ENCODE measurements at regions not wholly inside any gene's neighbourhood (a gene's known extent, or its start where the extent isn't known, plus 50 kb on each side); places are given as distances from the start of the nearest gene placed in this dataset.

DNA sequence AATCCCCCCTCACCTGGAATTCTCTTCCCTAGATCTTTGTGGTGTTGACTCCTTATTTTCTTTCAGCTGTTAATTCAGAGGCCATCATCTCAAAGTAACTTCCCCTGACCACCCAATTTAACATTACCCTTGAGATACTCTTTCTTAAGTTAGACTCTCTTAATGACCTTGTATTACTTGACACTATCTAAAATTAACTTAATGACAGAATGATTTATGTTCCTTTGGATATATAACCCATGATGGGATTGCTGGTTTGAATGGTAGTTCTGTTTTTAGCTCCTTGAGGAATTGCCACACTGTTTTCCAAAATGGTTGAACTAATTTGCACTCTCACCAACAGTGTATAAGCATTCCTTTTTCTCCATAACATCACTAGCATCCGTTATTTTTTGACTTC is 298.0 kb downstream of the NNT start (continued):
- TF ChIP-seq ZNF184 (tag by site-specific recombination; IDR thresholded peaks at IDR 0.05), result no peak
- TF ChIP-seq, protein P1, sequence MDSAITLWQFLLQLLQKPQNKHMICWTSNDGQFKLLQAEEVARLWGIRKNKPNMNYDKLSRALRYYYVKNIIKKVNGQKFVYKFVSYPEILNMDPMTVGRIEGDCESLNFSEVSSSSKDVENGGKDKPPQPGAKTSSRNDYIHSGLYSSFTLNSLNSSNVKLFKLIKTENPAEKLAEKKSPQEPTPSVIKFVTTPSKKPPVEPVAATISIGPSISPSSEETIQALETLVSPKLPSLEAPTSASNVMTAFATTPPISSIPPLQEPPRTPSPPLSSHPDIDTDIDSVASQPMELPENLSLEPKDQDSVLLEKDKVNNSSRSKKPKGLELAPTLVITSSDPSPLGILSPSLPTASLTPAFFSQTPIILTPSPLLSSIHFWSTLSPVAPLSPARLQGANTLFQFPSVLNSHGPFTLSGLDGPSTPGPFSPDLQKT (IDR thresholded peaks at IDR 0.05; ENCODE audit: borderline replicate concordance, low read depth, low read length), result no peak
- TF ChIP-seq, protein P2, sequence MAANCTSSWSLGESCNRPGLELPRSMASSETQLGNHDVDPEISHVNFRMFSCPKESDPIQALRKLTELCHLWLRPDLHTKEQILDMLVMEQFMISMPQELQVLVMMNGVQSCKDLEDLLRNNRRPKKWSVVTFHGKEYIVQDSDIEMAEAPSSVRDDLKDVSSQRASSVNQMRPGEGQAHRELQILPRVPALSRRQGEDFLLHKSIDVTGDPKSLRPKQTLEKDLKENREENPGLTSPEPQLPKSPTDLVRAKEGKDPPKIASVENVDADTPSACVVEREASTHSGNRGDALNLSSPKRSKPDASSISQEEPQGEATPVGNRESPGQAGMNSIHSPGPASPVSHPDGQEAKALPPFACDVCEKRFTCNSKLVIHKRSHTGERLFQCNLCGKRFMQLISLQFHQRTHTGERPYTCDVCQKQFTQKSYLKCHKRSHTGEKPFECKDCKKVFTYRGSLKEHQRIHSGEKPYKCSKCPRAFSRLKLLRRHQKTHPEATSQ (tag by site-specific recombination; IDR thresholded peaks at IDR 0.05), result no peak
- TF ChIP-seq ZNF274 (IDR thresholded peaks at IDR 0.05; ENCODE audit: low read length), result no peak
- TF ChIP-seq ZNF274 (tag by site-specific recombination; IDR thresholded peaks at IDR 0.05; ENCODE audit: borderline replicate concordance), result no peak

DNA sequence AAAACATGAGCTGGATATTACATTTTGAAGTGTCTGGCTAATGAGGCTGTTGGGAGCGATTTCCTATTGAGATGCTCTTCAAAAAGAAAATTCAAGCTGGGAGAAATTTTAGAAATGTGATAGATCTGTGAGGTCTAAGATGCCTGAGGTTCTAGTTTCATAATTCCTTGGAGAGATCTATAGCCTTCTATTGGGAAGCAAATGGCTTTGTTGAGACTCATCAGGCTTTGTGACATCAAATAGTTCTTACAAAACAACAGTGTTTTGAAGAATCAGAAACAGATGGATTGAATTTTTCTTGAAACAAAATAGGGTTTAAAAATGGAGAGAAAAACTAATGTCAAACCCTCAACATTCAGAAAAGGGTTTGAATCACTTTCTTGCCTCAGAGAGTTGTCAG is 292.9 kb downstream of the NNT start:
- TF ChIP-seq ZNF211 (tag by site-specific recombination; IDR thresholded peaks at IDR 0.05; ENCODE audit: low read depth) (no peak), ZNF529 (tag by site-specific recombination; IDR thresholded peaks at IDR 0.05; ENCODE audit: insufficient replicate concordance) (no peak), ZNF175 (tag by site-specific recombination; IDR thresholded peaks at IDR 0.05) (no peak), ZNF837 (tag by site-specific recombination; IDR thresholded peaks at IDR 0.05) (no peak), SCRT2 (tag by site-specific recombination; IDR thresholded peaks at IDR 0.05) (no peak), ZNF266 (tag by site-specific recombination; IDR thresholded peaks at IDR 0.05; ENCODE audit: low read depth) (no peak), KLF1 (tag by site-specific recombination; IDR thresholded peaks at IDR 0.05) (no peak)
- TF ChIP-seq, protein P3, sequence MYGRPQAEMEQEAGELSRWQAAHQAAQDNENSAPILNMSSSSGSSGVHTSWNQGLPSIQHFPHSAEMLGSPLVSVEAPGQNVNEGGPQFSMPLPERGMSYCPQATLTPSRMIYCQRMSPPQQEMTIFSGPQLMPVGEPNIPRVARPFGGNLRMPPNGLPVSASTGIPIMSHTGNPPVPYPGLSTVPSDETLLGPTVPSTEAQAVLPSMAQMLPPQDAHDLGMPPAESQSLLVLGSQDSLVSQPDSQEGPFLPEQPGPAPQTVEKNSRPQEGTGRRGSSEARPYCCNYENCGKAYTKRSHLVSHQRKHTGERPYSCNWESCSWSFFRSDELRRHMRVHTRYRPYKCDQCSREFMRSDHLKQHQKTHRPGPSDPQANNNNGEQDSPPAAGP (tag by site-specific recombination; IDR thresholded peaks at IDR 0.05), result no peak
- TF ChIP-seq, protein P4, sequence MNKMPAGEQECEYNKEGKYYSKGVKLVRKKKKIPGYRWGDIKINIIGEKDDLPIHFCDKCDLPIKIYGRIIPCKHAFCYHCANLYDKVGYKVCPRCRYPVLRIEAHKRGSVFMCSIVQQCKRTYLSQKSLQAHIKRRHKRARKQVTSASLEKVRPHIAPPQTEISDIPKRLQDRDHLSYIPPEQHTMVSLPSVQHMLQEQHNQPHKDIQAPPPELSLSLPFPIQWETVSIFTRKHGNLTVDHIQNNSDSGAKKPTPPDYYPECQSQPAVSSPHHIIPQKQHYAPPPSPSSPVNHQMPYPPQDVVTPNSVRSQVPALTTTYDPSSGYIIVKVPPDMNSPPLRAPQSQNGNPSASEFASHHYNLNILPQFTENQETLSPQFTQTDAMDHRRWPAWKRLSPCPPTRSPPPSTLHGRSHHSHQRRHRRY (tag by site-specific recombination; IDR thresholded peaks at IDR 0.05), result no peak
- Histone ChIP-seq H3K4me1 (ENCODE audit: control insufficient read depth, insufficient read depth, low read length) (no peaks in the 10 kb centered on the region), H3K4me3 (ENCODE audit: low read depth, low read length) (no peak overlapping the region), H3K9me3 (ENCODE audit: control insufficient read depth, insufficient read depth, low read depth, low read length) (no peaks in the 10 kb centered on the region), H3K27ac (ENCODE audit: extremely low read depth, low read depth, low read length) (no peak overlapping the region), H3K36me3 (ENCODE audit: control insufficient read depth in 2 of 2, insufficient read depth in 1 of 2, low read length in 2 of 2) (no peaks in the 10 kb centered on the region)
- POLR2A ChIA-PET, result no interaction called here
- CTCF ChIA-PET, result no interaction called here

DNA sequence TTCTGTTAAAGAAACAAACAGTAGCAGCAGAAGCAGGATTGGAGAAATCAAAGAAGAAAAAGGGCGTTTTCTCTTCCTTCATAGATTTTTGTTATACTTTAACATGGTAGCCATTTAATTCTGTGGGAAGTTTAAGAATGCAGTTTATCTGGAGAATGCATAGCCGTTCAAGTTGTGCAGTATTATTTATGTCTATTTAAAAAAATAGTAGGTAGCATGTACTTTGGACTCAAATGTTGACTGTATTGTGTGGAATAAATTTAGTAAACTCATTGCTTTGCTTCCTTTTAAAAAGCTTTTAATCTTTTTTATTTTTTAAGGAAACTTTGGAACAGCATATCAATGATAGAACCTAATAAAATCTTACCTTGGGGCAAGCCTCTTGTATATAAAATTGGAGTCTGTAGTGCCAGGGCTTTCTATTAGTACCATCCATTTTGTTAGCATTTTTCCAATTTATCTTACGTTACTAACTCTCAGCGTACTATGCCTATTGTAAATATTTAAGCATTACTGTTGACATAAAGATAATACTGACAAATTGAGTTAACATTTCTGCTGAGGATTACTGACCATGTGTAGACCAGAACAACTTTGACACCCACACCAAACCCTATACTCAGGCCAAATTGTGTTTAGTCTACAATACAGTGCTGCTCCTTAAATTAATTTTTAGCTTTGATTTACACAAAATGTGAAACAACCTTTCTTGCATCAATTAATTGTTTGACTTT is 291.1 kb downstream of the NNT start:
- POLR2A ChIA-PET, result no interaction called here
- H3K36me3 ChIP-seq (ENCODE audit: control insufficient read depth in 2 of 2, insufficient read depth in 1 of 2, low read length in 2 of 2), result no peaks in the 10 kb centered on the region
- H3K4me1 ChIP-seq (ENCODE audit: control insufficient read depth, insufficient read depth, low read length), result no peaks in the 10 kb centered on the region
- no peak overlapping the region for H3K27ac ChIP-seq (ENCODE audit: extremely low read depth, low read depth, low read length)
- no peaks in the 10 kb centered on the region for H3K9me3 ChIP-seq (ENCODE audit: control insufficient read depth, insufficient read depth, low read depth, low read length)
- no peak overlapping the region for H3K4me3 ChIP-seq (ENCODE audit: low read depth, low read length)
- CTCF ChIA-PET, result no interaction called here
- TF ChIP-seq ZNF211 (tag by site-specific recombination; IDR thresholded peaks at IDR 0.05; ENCODE audit: low read depth), result no peak
- TF ChIP-seq, protein P1 (IDR thresholded peaks at IDR 0.05; ENCODE audit: borderline replicate concordance, low read depth, low read length), result no peak
- no peak for TF ChIP-seq ZNF433 (tag by site-specific recombination; IDR thresholded peaks at IDR 0.05; ENCODE audit: low read depth)
- TF ChIP-seq HOXC10 (CRISPR knock-in tag; IDR thresholded peaks at IDR 0.05), result no peak
- TF ChIP-seq, protein P5, sequence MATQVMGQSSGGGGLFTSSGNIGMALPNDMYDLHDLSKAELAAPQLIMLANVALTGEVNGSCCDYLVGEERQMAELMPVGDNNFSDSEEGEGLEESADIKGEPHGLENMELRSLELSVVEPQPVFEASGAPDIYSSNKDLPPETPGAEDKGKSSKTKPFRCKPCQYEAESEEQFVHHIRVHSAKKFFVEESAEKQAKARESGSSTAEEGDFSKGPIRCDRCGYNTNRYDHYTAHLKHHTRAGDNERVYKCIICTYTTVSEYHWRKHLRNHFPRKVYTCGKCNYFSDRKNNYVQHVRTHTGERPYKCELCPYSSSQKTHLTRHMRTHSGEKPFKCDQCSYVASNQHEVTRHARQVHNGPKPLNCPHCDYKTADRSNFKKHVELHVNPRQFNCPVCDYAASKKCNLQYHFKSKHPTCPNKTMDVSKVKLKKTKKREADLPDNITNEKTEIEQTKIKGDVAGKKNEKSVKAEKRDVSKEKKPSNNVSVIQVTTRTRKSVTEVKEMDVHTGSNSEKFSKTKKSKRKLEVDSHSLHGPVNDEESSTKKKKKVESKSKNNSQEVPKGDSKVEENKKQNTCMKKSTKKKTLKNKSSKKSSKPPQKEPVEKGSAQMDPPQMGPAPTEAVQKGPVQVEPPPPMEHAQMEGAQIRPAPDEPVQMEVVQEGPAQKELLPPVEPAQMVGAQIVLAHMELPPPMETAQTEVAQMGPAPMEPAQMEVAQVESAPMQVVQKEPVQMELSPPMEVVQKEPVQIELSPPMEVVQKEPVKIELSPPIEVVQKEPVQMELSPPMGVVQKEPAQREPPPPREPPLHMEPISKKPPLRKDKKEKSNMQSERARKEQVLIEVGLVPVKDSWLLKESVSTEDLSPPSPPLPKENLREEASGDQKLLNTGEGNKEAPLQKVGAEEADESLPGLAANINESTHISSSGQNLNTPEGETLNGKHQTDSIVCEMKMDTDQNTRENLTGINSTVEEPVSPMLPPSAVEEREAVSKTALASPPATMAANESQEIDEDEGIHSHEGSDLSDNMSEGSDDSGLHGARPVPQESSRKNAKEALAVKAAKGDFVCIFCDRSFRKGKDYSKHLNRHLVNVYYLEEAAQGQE (tag by site-specific recombination; IDR thresholded peaks at IDR 0.05), result no peak
- TF ChIP-seq GLI4 (tag by site-specific recombination; IDR thresholded peaks at IDR 0.05), result no peak
- TF ChIP-seq ZNF335 (tag by site-specific recombination; conservative IDR thresholded peaks at IDR 0.05), result no peak
- TF ChIP-seq SETDB1 (IDR thresholded peaks at IDR 0.05; ENCODE audit: insufficient read length, low read length), result no peak

Data from HEK293 (cell line).